Effector memory CD8-positive, alpha-beta T cell (primary cell): ENCODE measurements at regions not wholly inside any gene's neighbourhood (a gene's known extent, or its start where the extent isn't known, plus 50 kb on each side); places are given as distances from the start of the nearest gene placed in this dataset.

Source experiments
- ATAC-seq: fragments of 150-1000 bp; cut with Tn5 transposase; replicated peaks from 2 replicates; pipeline ENCODE4 v1.10.0; 2021; ENCODE audit warnings: mild to moderate bottlenecking, moderate library complexity
- DNase-seq, 3 experiments: peaks; one replicate each; pipeline ENCODE4 v3.0.0; 2021
- H3K27ac Mint-ChIP-seq, 2 donors: one replicate each; pipeline ENCODE4 v1.8.0; 2022; ENCODE audit warnings: mild to moderate bottlenecking in 2 of 2, mixed read lengths in 2 of 2, moderate library complexity in 2 of 2
- H3K27me3 Mint-ChIP-seq, 2 donors: one replicate each; pipeline ENCODE4 v1.8.0; 2022; ENCODE audit warnings: mixed read lengths in 2 of 2
- H3K36me3 Mint-ChIP-seq: one replicate; pipeline ENCODE4 v1.8.0; 2022; ENCODE audit warnings: mild to moderate bottlenecking, moderate library complexity, mixed read lengths; ENCODE audit not compliant: insufficient read depth
- H3K4me1 Mint-ChIP-seq, 2 donors: one replicate each; pipeline ENCODE4 v1.8.0; 2022; ENCODE audit warnings: low read depth in 2 of 2, mixed read lengths in 2 of 2
- H3K4me3 Mint-ChIP-seq, 2 donors: one replicate each; pipeline ENCODE4 v1.8.0; 2022; ENCODE audit warnings: mild to moderate bottlenecking in 2 of 2, mixed read lengths in 2 of 2, moderate library complexity in 2 of 2
- H3K9me3 Mint-ChIP-seq, 2 donors: one replicate each; pipeline ENCODE4 v1.8.0; 2022; ENCODE audit warnings: mixed read lengths in 2 of 2

DNA sequence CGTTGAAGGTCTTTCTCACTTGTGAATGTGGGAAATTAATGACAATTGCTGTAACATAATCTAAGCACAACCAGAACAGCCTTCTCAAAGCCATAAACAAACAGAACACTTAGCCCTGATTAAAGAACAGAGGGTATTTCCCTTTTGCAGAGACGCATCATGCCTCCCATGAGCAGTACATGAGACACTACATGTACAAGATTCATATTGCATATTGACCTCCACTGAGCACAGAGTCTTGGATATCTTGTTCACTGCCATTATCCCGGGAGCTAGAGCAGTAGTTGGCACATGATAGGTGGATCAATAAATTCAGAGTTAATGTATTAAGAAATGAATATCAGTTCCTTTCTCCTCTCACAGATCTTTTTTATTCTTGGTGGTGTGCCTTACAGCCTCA, 1194.3 kb upstream of the TENM4 start:
- Mint-ChIP-seq H3K27me3 (no peaks in the 10 kb centered on the region), H3K9me3 (peaks cover 13 to 19% of the 10 kb centered on the region in 2 donors)

DNA sequence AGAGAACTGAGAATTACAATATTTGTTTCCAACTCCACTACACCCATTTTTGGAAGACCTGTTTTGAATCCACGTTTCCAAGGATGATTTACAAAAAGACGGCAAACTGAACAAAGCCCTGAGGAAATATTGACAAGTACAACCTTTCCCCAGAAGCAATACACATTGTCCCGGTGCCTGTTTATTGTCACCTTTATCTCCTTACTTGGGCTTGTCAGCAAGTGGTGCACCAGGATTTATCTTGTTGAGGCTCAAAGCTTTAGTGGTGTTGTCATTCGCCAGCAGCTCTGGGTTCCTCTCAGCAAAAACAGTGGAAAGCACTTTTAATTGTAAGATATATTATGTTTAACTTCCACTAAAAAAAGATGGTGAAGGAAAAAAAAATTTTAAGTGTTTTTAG, 1191.9 kb upstream of the TENM4 start:
- no peak overlapping the region for H3K4me3 Mint-ChIP-seq
- ATAC-seq (no peak), DNase-seq (no peak)
- H3K36me3 Mint-ChIP-seq: no peaks in the 10 kb centered on the region
- peaks cover 4 to 9% of the 10 kb centered on the region in 2 donors for H3K9me3 Mint-ChIP-seq
- H3K27ac Mint-ChIP-seq: no peak overlapping the region
- no peaks in the 10 kb centered on the region for H3K27me3 Mint-ChIP-seq
- no peaks in the 10 kb centered on the region for H3K4me1 Mint-ChIP-seq

More for the DNA sequence above, 1194.3 kb upstream of the TENM4 start:
- Mint-ChIP-seq H3K27ac (no peak overlapping the region), H3K4me3 (no peak overlapping the region), H3K4me1 (no peaks in the 10 kb centered on the region), H3K36me3 (peaks cover 2% of the 10 kb centered on the region)
- DNase-seq (no peak), ATAC-seq (no peak)

DNA sequence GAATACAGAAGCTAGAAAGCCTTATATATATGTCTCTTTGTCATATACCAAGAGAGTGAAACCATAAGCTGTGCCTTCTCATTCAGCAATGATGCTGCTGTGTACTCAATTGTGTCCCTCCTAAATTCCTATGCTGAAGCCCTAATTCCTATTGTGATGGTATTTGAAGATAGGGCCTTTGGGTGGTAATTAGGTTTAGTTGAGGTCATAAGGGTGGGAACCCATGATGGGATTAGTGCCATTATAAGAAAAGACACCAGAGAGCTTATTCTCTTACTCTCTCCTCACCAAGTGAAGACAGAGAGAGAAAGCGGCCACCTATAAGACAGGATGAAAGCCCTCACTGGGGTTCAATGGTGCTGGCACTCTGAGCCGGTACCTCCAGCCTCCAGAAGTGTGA, 1191.3 kb upstream of the TENM4 start:
- ATAC-seq: no peak

DNA sequence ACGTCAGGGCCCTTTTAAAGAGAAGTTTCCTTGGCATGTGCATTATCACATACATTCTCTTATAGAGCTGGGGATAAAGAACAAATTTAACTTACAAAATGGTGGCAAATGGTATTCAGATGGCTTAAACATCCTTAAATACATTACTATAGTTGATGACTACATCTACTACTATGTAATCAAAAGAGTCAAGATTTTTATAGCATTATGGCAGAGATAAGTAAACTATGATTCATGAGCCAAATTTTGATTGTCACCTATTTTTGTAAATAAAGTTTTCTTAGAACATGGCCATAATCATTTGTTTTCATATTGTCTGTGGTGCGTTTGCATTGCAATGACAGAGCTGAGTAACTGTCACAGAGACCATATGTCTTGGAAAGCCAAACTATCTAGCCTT, 1188.6 kb upstream of the TENM4 start:
- H3K27ac Mint-ChIP-seq: no peak overlapping the region
- no peak for ATAC-seq
- no peaks in the 10 kb centered on the region for H3K36me3 Mint-ChIP-seq

More for the DNA sequence above, 1191.3 kb upstream of the TENM4 start:
- no peak overlapping the region for H3K27ac Mint-ChIP-seq
- no peaks in the 10 kb centered on the region for H3K4me1 Mint-ChIP-seq
- H3K36me3 Mint-ChIP-seq: no peaks in the 10 kb centered on the region
- peaks cover 4 to 8% of the 10 kb centered on the region in 2 donors for H3K9me3 Mint-ChIP-seq
- no peaks in the 10 kb centered on the region for H3K27me3 Mint-ChIP-seq
- DNase-seq: no peak
- H3K4me3 Mint-ChIP-seq: no peak overlapping the region

DNA sequence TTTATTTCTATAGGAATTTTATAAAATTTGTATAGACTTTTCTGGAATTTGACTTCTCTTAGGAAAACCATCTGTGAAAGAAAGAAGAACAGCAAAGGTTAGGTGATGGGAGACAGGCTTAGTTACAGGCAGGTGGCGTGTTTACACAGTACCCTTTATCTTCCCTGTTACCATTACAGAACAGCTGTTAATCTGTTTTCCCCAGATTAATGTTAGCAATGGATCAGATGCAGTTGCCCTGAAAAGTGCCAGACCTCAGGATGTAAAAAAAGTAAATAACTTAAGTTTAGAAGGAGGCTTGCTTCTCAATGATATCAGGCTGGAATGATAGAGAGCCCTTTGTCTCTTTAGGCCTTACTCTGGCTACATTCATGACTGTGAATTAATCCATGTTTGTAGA, 1186.5 kb upstream of the TENM4 start:
- no peak overlapping the region for H3K4me3 Mint-ChIP-seq
- H3K27me3 Mint-ChIP-seq: no peaks in the 10 kb centered on the region
- no peak overlapping the region for H3K27ac Mint-ChIP-seq
- peaks cover 8 to 14% of the 10 kb centered on the region in 2 donors for H3K9me3 Mint-ChIP-seq
- DNase-seq (no peak), ATAC-seq (no peak)
- no peaks in the 10 kb centered on the region for H3K36me3 Mint-ChIP-seq
- H3K4me1 Mint-ChIP-seq: no peaks in the 10 kb centered on the region

More for the DNA sequence above, 1188.6 kb upstream of the TENM4 start:
- H3K4me1 Mint-ChIP-seq: no peaks in the 10 kb centered on the region
- no peak overlapping the region for H3K4me3 Mint-ChIP-seq
- peaks cover 4 to 8% of the 10 kb centered on the region in 2 donors for H3K9me3 Mint-ChIP-seq
- H3K27me3 Mint-ChIP-seq: no peaks in the 10 kb centered on the region
- DNase-seq: no peak

DNA sequence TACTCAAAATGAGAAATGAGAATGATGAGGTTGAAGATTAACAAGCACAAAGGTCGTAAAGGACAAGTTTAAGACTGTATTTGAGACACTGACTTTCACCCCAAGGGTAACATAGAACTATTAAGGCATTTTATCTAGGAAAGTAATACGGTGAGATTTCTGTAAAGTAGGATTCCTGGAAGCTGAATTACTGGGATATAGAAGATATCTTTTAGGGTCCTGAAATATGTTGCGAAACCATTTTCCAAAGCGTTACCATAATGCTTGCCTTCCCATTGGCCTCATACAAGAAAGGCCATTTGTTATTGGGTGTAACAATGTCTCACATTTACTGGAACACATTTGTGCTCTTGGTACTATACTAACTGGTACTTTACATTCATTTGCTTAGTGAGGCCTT, 1185.9 kb upstream of the TENM4 start:
- Mint-ChIP-seq H3K36me3 (no peaks in the 10 kb centered on the region), H3K27me3 (no peaks in the 10 kb centered on the region), H3K4me1 (no peaks in the 10 kb centered on the region), H3K27ac (no peak overlapping the region), H3K9me3 (peaks cover 8 to 18% of the 10 kb centered on the region in 2 donors), H3K4me3 (no peak overlapping the region)
- ATAC-seq (no peak), DNase-seq (no peak)

DNA sequence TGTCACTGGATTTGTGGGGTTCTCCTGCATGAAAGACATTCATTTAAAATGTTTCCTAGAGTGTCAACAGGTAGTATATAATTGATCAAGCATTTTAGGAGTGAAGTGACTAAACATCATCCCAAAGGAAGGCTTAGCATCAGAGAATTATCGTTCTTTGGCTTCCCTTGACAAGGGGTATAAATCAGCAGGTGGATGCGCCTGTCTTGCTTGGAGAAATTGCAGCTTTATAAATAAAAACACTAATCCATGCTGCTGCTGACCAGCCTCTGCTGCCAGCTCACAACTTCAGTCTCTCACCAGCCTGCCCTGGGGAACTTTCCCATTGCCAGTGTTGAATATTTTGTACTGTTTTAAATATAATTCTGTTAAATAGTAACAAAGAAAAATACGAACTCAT, 1184.7 kb upstream of the TENM4 start:
- Mint-ChIP-seq H3K9me3 (peaks cover 10 to 18% of the 10 kb centered on the region in 2 donors), H3K27ac (no peak overlapping the region), H3K36me3 (no peaks in the 10 kb centered on the region), H3K4me1 (no peaks in the 10 kb centered on the region), H3K27me3 (no peaks in the 10 kb centered on the region), H3K4me3 (no peak overlapping the region)
- DNase-seq (no peak), ATAC-seq (no peak)

DNA sequence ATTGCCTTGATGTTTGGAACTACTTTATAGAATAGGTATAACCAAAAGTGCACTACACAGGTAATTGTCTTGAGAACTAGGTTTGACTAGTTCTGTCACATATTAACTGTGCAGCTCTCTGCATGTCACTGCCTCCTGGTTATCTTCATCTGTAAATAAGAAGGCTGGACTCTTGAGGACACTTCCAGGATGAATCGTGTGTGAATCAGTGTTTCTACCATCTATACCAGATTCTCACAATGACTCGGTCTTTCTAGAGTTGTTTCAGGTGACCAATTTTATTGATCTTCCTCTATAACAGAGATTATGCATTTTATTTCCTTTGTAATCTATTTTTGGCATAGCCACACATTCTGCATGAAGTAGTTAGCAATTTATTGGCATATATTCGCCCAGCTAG, 1181.0 kb upstream of the TENM4 start:
- H3K4me3 Mint-ChIP-seq: no peak overlapping the region
- H3K27me3 Mint-ChIP-seq: no peaks in the 10 kb centered on the region
- H3K27ac Mint-ChIP-seq: no peak overlapping the region
- no peaks in the 10 kb centered on the region for H3K4me1 Mint-ChIP-seq
- H3K9me3 Mint-ChIP-seq: peaks cover 10 to 15% of the 10 kb centered on the region in 2 donors
- ATAC-seq (no peak), DNase-seq (no peak)
- no peaks in the 10 kb centered on the region for H3K36me3 Mint-ChIP-seq

DNA sequence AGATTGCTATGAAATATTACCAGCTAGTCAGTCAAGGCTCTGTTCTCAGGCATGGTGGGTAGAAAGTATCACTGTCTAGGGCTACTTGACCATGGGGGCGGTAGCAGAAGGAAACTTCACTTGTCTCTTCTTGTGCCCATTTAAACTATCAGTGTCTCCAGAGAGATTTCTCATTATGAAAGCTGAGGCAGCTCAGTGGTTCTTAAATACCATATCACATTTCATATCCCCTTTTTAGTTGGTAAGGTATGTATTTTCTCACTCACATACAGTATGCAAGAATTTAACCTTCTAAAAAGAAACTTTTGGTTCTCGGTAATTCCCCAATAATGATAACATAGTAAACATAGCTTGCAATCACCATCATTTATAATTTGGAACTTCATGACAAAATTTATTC, 1180.0 kb upstream of the TENM4 start:
- DNase-seq (no peak), ATAC-seq (no peak)
- H3K27me3 Mint-ChIP-seq: no peaks in the 10 kb centered on the region
- no peaks in the 10 kb centered on the region for H3K4me1 Mint-ChIP-seq
- no peaks in the 10 kb centered on the region for H3K36me3 Mint-ChIP-seq
- H3K9me3 Mint-ChIP-seq: peaks cover 10 to 16% of the 10 kb centered on the region in 2 donors
- H3K27ac Mint-ChIP-seq: no peak overlapping the region
- no peak overlapping the region for H3K4me3 Mint-ChIP-seq

DNA sequence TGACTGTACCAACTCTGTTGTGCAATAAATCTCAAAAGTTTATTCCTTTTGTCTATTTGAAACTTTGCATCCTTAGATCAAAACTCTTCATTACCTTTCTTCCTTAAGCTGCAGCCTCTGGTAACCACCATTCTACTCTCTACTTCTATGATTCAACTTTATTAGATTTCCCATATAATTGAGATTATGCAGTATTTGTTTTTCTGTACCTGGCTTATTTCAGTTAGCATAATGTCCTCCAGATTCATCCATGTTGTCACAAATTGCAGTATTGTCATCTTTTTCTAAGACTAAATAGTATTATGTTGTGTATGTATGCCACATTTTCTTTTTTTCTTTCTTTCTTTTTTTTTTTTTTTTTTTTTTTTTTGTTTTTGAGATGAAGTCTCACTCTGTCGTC, 1176.3 kb upstream of the TENM4 start:
- Mint-ChIP-seq H3K4me1 (no peaks in the 10 kb centered on the region), H3K9me3 (peaks cover 11 to 16% of the 10 kb centered on the region in 2 donors), H3K4me3 (no peak overlapping the region), H3K27ac (no peak overlapping the region), H3K36me3 (no peaks in the 10 kb centered on the region), H3K27me3 (no peaks in the 10 kb centered on the region)
- no peak for DNase-seq
- ATAC-seq: no peak

DNA sequence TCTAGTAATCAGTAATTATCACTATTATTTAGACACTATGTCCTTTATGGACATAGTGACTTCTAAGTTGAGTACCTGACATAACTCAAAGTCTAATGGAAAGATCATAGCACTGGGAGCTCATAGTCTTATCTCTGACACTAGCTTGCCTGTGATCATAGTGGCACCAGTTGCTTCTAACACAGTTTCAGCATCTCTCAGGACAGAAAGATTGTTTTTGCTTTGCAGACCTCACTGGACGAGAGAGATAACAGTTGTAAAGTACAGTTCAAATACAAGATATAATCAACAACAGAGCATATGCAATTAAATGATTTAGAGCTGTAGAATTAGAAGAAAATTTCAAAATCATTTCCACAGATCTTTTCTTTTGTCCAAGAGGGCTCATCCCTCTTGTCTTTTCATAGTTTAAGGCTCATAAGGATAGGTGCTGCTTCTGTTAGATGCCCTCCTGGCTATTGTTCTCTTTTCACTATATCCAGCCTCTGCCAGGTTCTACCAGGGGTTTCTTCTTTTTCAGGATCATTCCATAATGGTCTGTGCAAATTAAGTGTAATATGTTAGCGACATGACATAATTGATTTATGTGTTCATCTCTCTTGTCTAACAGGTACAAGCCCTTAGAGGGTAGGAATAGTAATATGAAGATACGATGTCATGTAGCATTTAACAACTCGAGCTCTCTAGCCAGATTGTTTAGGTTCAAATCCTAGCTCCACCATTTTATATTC, 1175.4 kb upstream of the TENM4 start:
- no peaks in the 10 kb centered on the region for H3K27me3 Mint-ChIP-seq
- DNase-seq (no peak), ATAC-seq (no peak)
- peaks cover 12 to 15% of the 10 kb centered on the region in 2 donors for H3K9me3 Mint-ChIP-seq
- no peaks in the 10 kb centered on the region for H3K4me1 Mint-ChIP-seq
- H3K4me3 Mint-ChIP-seq: no peak overlapping the region
- H3K27ac Mint-ChIP-seq: no peak overlapping the region
- no peaks in the 10 kb centered on the region for H3K36me3 Mint-ChIP-seq

DNA sequence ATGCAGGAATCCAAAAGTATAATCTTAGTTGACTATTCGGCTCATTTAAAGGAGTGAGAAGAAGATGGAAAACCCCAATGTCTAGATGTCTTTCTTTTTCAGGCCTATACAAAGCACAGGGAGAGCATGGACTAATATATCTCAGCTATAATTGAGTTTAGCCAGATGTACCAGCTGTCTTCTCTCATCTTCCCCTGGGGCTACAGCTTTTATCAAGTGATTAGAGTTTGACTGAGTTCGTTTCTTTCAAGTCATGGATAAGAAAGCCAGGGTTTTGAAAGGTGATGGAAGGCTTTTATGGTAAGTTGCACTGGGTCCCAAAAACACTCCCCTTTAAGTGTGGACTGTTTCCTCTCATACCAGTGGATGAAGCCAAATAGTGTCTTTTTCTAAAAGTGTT, 1172.8 kb upstream of the TENM4 start:
- ATAC-seq (no peak), DNase-seq (no peak)
- Mint-ChIP-seq H3K27ac (no peak overlapping the region), H3K4me3 (no peak overlapping the region), H3K36me3 (no peaks in the 10 kb centered on the region), H3K9me3 (peaks cover 9 to 34% of the 10 kb centered on the region in 2 donors), H3K4me1 (no peaks in the 10 kb centered on the region), H3K27me3 (no peaks in the 10 kb centered on the region)

DNA sequence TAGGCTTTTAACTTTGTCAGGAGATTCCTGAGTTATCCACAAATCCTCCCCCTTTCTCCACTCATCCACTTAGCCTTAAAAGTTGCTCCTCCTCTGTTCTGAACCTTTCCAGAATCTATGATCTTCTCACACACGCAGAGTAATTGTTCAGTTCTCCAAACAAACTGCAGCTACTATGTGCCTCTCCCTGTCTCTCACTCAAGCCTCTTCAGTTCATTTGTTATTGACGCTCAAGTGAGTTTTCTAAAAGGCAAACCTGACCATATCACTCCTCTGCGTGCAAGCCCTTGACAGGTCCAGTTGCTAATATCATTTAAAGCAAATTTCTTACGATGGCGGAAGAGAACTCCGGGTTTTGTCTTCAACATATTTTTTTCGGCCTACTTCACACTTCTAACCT, 1169.7 kb upstream of the TENM4 start:
- Mint-ChIP-seq H3K27ac (no peak overlapping the region), H3K4me1 (no peaks in the 10 kb centered on the region), H3K36me3 (no peaks in the 10 kb centered on the region), H3K4me3 (no peak overlapping the region), H3K9me3 (peaks cover 10 to 34% of the 10 kb centered on the region in 2 donors), H3K27me3 (no peaks in the 10 kb centered on the region)
- no peak for DNase-seq
- no peak for ATAC-seq

DNA sequence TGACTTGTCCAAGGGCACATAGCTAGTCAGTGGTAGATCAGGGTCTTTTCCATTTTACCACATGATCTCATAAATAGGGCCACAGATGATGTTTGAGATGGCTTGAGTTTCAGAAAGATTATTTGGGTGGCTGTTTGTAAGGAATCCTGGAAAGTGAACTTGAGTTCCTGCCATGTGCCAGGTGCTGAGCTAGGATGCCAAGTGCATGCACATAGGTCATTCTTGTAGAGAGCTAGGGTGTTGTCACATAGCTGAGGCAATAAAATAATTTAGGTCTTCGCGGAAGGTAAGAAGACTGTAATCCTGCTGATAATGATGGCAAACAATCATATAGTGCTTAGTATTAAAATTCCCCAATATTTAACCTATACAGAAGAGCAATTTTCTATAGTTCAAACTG, 1162.6 kb upstream of the TENM4 start:
- Mint-ChIP-seq H3K9me3 (peaks cover 7 to 8% of the 10 kb centered on the region in 2 donors), H3K4me1 (no peaks in the 10 kb centered on the region), H3K27ac (no peak overlapping the region), H3K36me3 (no peaks in the 10 kb centered on the region), H3K4me3 (no peak overlapping the region), H3K27me3 (no peaks in the 10 kb centered on the region)
- ATAC-seq (no peak), DNase-seq (no peak)
